B cell (primary cell): ENCODE measurements at regions not wholly inside any gene's neighbourhood (a gene's known extent, or its start where the extent isn't known, plus 50 kb on each side); places are given as distances from the start of the nearest gene placed in this dataset.

ENCODE experiments used
- ATAC-seq: fragments of 200-7000 bp; cut with Tn5 transposase; one replicate; pipeline ENCODE4 v1.10.0; 2021; ENCODE audit warnings: low read depth, mild to moderate bottlenecking, moderate number of reproducible peaks, moderate library complexity
- CTCF ChIA-PET: fragments of 350-600 bp; sonication (Branson Sonifier 250); formaldehyde crosslinking; loops from one replicate; lab custom pipeline; 2021; ENCODE audit warnings: antibody characterized with exemption, inconsistent platforms; lab: Charles Lee
- POLR2A ChIA-PET: fragments of 350-600 bp; sonication (Branson Sonifier 250); formaldehyde crosslinking; loops from one replicate; lab custom pipeline; 2021; ENCODE audit warnings: antibody characterized with exemption; lab: Charles Lee
- DNase-seq: peaks from one replicate; pipeline ENCODE4 v3.0.0; 2013
- H2AFZ ChIP-seq: 2 replicates; pipeline ENCODE4 v1.6.1; 2012; ENCODE audit warnings: mild to moderate bottlenecking, low read depth, low read length; ENCODE audit not compliant: insufficient read depth, poor library complexity, severe bottlenecking
- H3K27ac ChIP-seq, 2 donors: 1 replicate in 1 of 2; 2 replicates in 1 of 2; pipeline ENCODE4 v1.5.1; 2012 to 2013; ENCODE audit warnings: low read length in 2 of 2, mild to moderate bottlenecking in 2 of 2, moderate library complexity in 1 of 2
- H3K27me3 ChIP-seq, 4 experiments: fragments of 200-600 bp in 1 of 4; sonication (generic) in 1 of 4; replicated peaks in 1 of 4; 1 replicate in 2 of 4; 2 replicates in 2 of 4; pipeline versions ENCODE4 v1.6.1 to v1.7.0; 2013 to 2016; ENCODE audit warnings: low read length in 3 of 4, mild to moderate bottlenecking in 2 of 4, mixed read lengths in 1 of 4, moderate library complexity in 1 of 4; ENCODE audit not compliant: insufficient read depth in 4 of 4, control insufficient read depth in 3 of 4; ENCODE audit errors: control extremely low read depth in 1 of 4
- H3K36me3 ChIP-seq, 2 experiments: replicated peaks in 1 of 2; 1 replicate in 1 of 2; 2 replicates in 1 of 2; pipeline versions ENCODE4 v1.6.1 to v1.7.1; 2013; ENCODE audit warnings: low read length in 1 of 2; ENCODE audit not compliant: insufficient read depth in 2 of 2, control insufficient read depth in 1 of 2; ENCODE audit errors: control extremely low read depth in 1 of 2, extremely low read depth in 1 of 2
- H3K4me1 ChIP-seq, 2 donors: fragments of 200-600 bp in 1 of 2; sonication (generic) in 1 of 2; 1 replicate in 1 of 2; 2 replicates in 1 of 2; pipeline versions ENCODE4 v1.5.1 to v1.6.1; 2013 to 2017; ENCODE audit warnings: low read length in 2 of 2; ENCODE audit not compliant: control insufficient read depth in 2 of 2, insufficient read depth in 2 of 2
- H3K4me2 ChIP-seq: replicated peaks from 2 replicates; pipeline ENCODE3; 2012; ENCODE audit warnings: mild to moderate bottlenecking, low read depth, low read length; ENCODE audit not compliant: poor library complexity, severe bottlenecking
- H3K4me3 ChIP-seq, 5 experiments: fragments of 200-600 bp in 1 of 5; sonication (generic) in 1 of 5; 1 replicate in 3 of 5; 2 replicates in 2 of 5; pipeline versions ENCODE4 v1.5.1 to v1.7.0; 2011 to 2016; ENCODE audit warnings: low read length in 4 of 5, mild to moderate bottlenecking in 4 of 5, low read depth in 2 of 5, control low read depth in 1 of 5, moderate library complexity in 1 of 5; ENCODE audit not compliant: insufficient read depth in 1 of 5; ENCODE audit errors: control extremely low read depth in 1 of 5, extremely low read depth in 1 of 5
- H3K79me2 ChIP-seq: fragments of 200-600 bp; sonication (generic); one replicate; pipeline ENCODE4 v1.6.0; 2016; ENCODE audit warnings: low read length; ENCODE audit not compliant: control insufficient read depth, insufficient read depth
- H3K9ac ChIP-seq: fragments of 200-600 bp; sonication (generic); 2 replicates; pipeline ENCODE4 v1.6.1; 2017; ENCODE audit warnings: mild to moderate bottlenecking, low read length, moderate library complexity
- H3K9me3 ChIP-seq, 3 donors: one replicate each; pipeline versions ENCODE4 v1.6.1 to v1.7.1; 2013; ENCODE audit warnings: low read length in 2 of 3; ENCODE audit not compliant: control insufficient read depth in 2 of 3, insufficient read depth in 1 of 3; ENCODE audit errors: control extremely low read depth in 1 of 3
- H4K20me1 ChIP-seq: 2 replicates; pipeline ENCODE4 v1.6.0; 2012; ENCODE audit warnings: mild to moderate bottlenecking, low read length; ENCODE audit not compliant: insufficient read depth, control insufficient read depth, poor library complexity, severe bottlenecking
- H3K27ac Mint-ChIP-seq: one replicate; pipeline ENCODE4 v1.8.0; 2021; ENCODE audit warnings: mixed read lengths
- H3K27me3 Mint-ChIP-seq: one replicate; pipeline ENCODE4 v1.8.0; 2021; ENCODE audit warnings: mixed read lengths
- H3K4me1 Mint-ChIP-seq: one replicate; pipeline ENCODE4 v1.8.0; 2021; ENCODE audit warnings: mixed read lengths
- H3K4me3 Mint-ChIP-seq: one replicate; pipeline ENCODE4 v1.8.0; 2021; ENCODE audit warnings: mixed read lengths
- H3K9me3 Mint-ChIP-seq: one replicate; pipeline ENCODE4 v1.8.0; 2022; ENCODE audit warnings: mixed read lengths; ENCODE audit not compliant: insufficient read depth
- EZH2 ChIP-seq: IDR thresholded peaks from 2 replicates; pipeline ENCODE4 v1.6.1; 2012; ENCODE audit warnings: borderline replicate concordance, low read depth, mild to moderate bottlenecking, moderate library complexity, low read length; ENCODE audit not compliant: insufficient read depth, poor library complexity, severe bottlenecking
- WGBS: methylation state at CpG from one replicate; pipeline ENCODE4 v1.1.5; 2013; ENCODE audit warnings: missing lambda C conversion rate; ENCODE audit not compliant: insufficient coverage; 5-methylcytosine and 5-hydroxymethylcytosine counted together
- intact Hi-C: fragments of 100-400 bp; cut with micrococcal nuclease; formaldehyde crosslinking; loops from one replicate; pipeline ENCODE4 v1.10.0; 2022
- TF ChIP-seq, protein P1 (sequence below): fragments of 200-600 bp; IDR thresholded peaks from one replicate; pipeline ENCODE4 v1.8.0; 2022; ENCODE audit warnings: antibody characterized with exemption, mild to moderate bottlenecking

- intact Hi-C loops = no loop called here
- Histone ChIP-seq H2AFZ (no peak overlapping the region), H3K36me3 (no peaks in the 10 kb centered on the region), H3K4me3 (no peak overlapping the region), H3K4me2 (no peak overlapping the region), H3K27me3 (no peaks in the 10 kb centered on the region), H4K20me1 (no peaks in the 10 kb centered on the region), H3K27ac (no peak overlapping the region), H3K79me2 (no peaks in the 10 kb centered on the region), H3K9ac (no peak overlapping the region), H3K9me3 (no peaks in the 10 kb centered on the region), H3K4me1 (no peaks in the 10 kb centered on the region)
- WGBS = 88% methylated on average over 1 of the region's 1 CpG
- no peak for TF ChIP-seq EZH2
- TF ChIP-seq, protein P1, sequence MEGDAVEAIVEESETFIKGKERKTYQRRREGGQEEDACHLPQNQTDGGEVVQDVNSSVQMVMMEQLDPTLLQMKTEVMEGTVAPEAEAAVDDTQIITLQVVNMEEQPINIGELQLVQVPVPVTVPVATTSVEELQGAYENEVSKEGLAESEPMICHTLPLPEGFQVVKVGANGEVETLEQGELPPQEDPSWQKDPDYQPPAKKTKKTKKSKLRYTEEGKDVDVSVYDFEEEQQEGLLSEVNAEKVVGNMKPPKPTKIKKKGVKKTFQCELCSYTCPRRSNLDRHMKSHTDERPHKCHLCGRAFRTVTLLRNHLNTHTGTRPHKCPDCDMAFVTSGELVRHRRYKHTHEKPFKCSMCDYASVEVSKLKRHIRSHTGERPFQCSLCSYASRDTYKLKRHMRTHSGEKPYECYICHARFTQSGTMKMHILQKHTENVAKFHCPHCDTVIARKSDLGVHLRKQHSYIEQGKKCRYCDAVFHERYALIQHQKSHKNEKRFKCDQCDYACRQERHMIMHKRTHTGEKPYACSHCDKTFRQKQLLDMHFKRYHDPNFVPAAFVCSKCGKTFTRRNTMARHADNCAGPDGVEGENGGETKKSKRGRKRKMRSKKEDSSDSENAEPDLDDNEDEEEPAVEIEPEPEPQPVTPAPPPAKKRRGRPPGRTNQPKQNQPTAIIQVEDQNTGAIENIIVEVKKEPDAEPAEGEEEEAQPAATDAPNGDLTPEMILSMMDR = no peak
- ChIA-PET POLR2A (no interaction called here), CTCF (no interaction called here)
- no peak for ATAC-seq
- Mint-ChIP-seq H3K4me3 (no peak overlapping the region), H3K27ac (no peak overlapping the region), H3K4me1 (no peaks in the 10 kb centered on the region), H3K27me3 (peaks cover 4% of the 10 kb centered on the region), H3K9me3 (no peaks in the 10 kb centered on the region)
- no peak for DNase-seq
Observed at GRCh38 chr12:28065889-28066630, 93.5 kb upstream of the PTHLH start.

- H2AFZ ChIP-seq = no peak overlapping the region
- DNase-seq = no peak
- H3K4me3 ChIP-seq = no peak overlapping the region
- no peak for TF ChIP-seq EZH2
- TF ChIP-seq, protein P1 = no peak
- ChIA-PET CTCF (no interaction called here), POLR2A (no interaction called here)
- peaks cover 2% of the 10 kb centered on the region for H3K27me3 Mint-ChIP-seq
- H3K27ac ChIP-seq = no peak overlapping the region
- ATAC-seq = no peak
- no peaks in the 10 kb centered on the region for H3K79me2 ChIP-seq
- H4K20me1 ChIP-seq = no peaks in the 10 kb centered on the region
- H3K4me1 Mint-ChIP-seq = no peaks in the 10 kb centered on the region
- WGBS = no CpG with 5 or more reads among the region's 1 CpG
- H3K9me3 Mint-ChIP-seq = no peaks in the 10 kb centered on the region
- no peaks in the 10 kb centered on the region for H3K36me3 ChIP-seq
- H3K27ac Mint-ChIP-seq = no peak overlapping the region
- H3K4me2 ChIP-seq = no peak overlapping the region
- no peak overlapping the region for H3K4me3 Mint-ChIP-seq
- H3K9ac ChIP-seq = no peak overlapping the region
- no peaks in the 10 kb centered on the region for H3K9me3 ChIP-seq
- no peaks in the 10 kb centered on the region for H3K4me1 ChIP-seq
- no peaks in the 10 kb centered on the region for H3K27me3 ChIP-seq
- intact Hi-C loops = no loop called here
Observed at GRCh38 chr12:28066879-28067278, 94.3 kb upstream of the PTHLH start.
